GM12891 (cell line): ENCODE measurements at regions not wholly inside any gene's neighbourhood (a gene's known extent, or its start where the extent isn't known, plus 50 kb on each side); places are given as distances from the start of the nearest gene placed in this dataset.

Experiments used
- POLR2A ChIP-seq: IDR thresholded peaks from 2 replicates; pipeline ENCODE4 v1.6.1; 2011; ENCODE audit warnings: low read depth, low read length, control low read depth
- POLR2AphosphoS5 ChIP-seq: IDR thresholded peaks from 2 replicates; pipeline ENCODE4 v1.6.1; 2011; ENCODE audit warnings: low read depth, low read length, control low read depth
- POU2F2 ChIP-seq: IDR thresholded peaks from 2 replicates; pipeline ENCODE4 v1.6.1; 2011; ENCODE audit warnings: low read depth, mild to moderate bottlenecking, control low read depth, low read length, moderate library complexity

DNA sequence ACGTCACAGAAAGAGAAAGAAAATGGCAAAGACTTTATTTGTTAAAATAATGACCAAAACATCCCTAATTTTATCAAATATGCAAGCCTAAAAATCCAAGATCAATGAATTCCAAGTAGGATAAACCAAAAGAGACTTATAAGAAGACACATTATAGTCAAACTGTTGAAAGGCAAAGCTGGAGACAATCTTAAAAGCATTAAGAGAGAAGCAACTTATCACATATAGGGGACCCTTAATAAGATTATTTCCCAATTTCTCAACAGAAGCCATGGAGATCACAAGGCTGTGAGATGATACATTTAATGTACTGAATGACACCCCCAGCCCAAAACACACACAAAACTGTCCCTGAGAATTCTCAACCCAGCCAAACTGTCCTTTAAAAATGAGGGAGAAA is 228.7 kb downstream of the COG6 start:
- TF ChIP-seq POU2F2 (no peak), POLR2A (no peak), POLR2AphosphoS5 (no peak)
